Tongue (tissue), 1 donor: ENCODE measurements at regions not wholly inside any gene's neighbourhood (a gene's known extent, or its start where the extent isn't known, plus 50 kb on each side); places are given as distances from the start of the nearest gene placed in this dataset.

Experiments used
- DNase-seq: peaks from one replicate; pipeline ENCODE4 v3.0.0-alpha.2; 2015

GRCh38 chr4:169810325-169811323, 52.9 kb upstream of the HPF1 start:
- DNase-seq = peak; percentile 88

- DNase-seq = no peak
These were observed 50.3 kb upstream of the HPF1 start for GRCh38 chr4:169807934-169808509.
